Kidney capillary endothelial cell (primary cell): ENCODE measurements at regions not wholly inside any gene's neighbourhood (a gene's known extent, or its start where the extent isn't known, plus 50 kb on each side); places are given as distances from the start of the nearest gene placed in this dataset.
"Not testable (repeated sequence)": the region's sequence is repeated elsewhere in the genome, so short reads cannot be mapped to it uniquely, and the experiment has no call there.

ENCODE experiments used
- DNase-seq: peaks from one replicate; pipeline ENCODE4 v3.0.0-alpha.2; 2018; ENCODE audit warnings: low spot score

DNA sequence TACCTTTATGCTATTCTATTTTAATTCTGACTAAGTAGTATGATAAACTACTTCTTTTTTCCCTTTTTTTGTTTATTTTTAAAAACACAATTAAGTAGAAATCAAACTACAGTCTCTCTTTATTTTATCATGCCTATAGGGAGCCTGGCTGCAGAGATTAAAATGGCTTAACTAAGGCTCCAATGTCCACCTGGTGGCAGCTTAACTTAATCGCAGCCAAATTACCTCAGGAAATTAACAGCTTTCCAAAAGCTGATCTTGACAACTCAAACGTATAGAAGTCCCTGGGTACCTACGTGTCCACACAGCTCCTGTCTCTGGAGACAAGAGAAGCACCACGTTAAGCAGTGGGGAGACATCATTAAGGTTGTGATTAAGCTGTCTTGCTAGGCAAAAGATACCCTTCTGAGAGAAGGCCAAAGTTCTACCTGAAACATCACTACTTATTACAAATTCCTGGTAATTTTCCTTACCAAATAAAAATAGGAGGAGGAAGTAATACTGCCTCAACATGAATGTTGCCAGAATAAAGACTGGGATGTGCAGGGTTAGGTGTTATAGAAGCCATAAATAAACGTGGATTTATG, 63.2 kb upstream of the SNX19 start:
- no peak for DNase-seq

GRCh38 chr11:130980071-130980862, 64.0 kb upstream of the SNX19 start:
- DNase-seq, result no peak

GRCh38 chr11:130984241-130984640, 68.0 kb upstream of the SNX19 start:
- not testable (repeated sequence) for DNase-seq

- DNase-seq, result no peak
Measured at GRCh38 chr11:130992788-130993187, 76.5 kb upstream of the SNX19 start.

- no peak for DNase-seq
Measured at GRCh38 chr11:130994043-130994442, 77.8 kb upstream of the SNX19 start.

GRCh38 chr11:130995266-130995665, 79.0 kb upstream of the SNX19 start:
- DNase-seq, result no peak

DNA sequence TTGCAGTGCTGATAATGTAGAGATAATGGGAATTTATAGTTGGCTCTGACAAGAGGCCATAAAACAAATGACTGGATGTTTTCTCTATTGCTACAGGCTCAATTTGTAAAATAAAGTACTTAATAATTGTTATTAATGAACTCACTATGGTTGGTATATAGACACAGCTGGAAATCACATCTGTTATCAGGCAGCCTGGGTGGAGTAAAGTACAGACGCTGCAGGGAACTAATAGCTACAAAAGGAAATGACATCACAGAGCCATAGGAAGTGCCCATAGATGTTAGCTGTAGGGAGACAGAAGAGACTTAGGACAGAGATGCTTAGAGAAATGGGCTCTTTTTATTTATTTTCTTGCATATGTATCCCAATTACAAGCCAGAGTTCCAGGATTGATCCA, 81.0 kb upstream of the SNX19 start:
- peak; percentile 13 for DNase-seq

DNA sequence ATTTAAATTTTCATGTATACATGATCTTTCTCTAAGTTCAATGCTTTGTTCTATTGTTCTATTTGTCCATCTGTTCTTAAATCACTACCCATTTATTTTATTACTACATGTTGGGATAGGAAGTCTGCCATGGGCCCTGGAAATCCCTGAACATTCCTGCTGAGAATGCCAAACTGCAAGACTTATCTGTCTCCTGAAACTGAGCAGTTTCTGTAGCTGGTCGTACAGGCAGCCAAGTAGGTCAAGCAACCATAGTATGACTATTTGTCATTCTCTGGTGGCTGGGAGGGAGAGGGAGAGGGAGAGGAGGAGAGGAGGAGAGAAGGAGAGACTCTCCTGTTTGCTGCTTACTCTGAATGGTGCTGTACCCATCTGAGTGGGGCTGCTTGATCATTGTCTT, 82.8 kb upstream of the SNX19 start:
- DNase-seq, result no peak

DNA sequence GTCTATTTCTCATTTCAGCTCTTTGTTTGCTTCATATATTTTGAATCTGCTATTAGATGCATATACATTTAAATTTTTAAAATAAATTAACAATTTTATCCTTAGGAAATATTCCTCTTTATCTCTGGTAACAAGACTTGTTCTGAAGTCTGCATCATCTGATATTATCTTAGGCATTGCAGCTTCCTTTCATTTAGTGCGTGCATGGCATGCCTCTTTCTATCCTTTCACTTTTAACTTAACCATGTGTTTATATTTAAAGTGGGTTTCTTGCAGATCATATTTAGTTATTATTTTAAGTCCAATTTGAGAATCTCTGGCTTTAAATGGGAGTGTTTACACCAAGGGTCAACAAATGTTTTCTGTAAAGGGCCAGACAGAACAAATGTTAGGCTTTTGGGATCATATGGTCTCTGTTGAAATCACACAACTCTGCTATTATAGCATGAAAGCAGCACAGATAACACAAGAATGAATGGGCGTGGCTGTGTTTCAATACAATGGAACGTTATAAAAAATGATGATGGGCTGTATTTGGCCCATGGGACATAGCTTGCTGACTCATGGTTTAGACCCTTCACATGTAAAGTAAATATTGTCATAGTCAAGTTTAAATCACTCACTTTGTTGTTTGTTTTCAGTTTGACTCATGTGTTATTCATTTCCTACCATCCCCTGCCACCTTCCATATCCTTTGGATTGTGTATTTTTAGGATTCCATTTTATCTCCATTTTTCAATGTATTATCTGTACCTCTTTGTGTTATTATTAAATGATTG, 83.9 kb upstream of the SNX19 start:
- peak; percentile 94 for DNase-seq

GRCh38 chr11:131002145-131002544, 85.9 kb upstream of the SNX19 start:
- no peak for DNase-seq

GRCh38 chr11:131005829-131006228, 89.5 kb upstream of the SNX19 start:
- DNase-seq, result no peak

- no peak for DNase-seq
Measured at GRCh38 chr11:131025020-131025419, 108.7 kb upstream of the SNX19 start.

- DNase-seq, result no peak
Measured at GRCh38 chr11:131025421-131026125, 109.3 kb upstream of the SNX19 start.

GRCh38 chr11:131027491-131027890, 111.2 kb upstream of the SNX19 start:
- no peak for DNase-seq

- peak; percentile 38 for DNase-seq
Measured at GRCh38 chr11:131033151-131033651, 116.9 kb upstream of the SNX19 start.

DNA sequence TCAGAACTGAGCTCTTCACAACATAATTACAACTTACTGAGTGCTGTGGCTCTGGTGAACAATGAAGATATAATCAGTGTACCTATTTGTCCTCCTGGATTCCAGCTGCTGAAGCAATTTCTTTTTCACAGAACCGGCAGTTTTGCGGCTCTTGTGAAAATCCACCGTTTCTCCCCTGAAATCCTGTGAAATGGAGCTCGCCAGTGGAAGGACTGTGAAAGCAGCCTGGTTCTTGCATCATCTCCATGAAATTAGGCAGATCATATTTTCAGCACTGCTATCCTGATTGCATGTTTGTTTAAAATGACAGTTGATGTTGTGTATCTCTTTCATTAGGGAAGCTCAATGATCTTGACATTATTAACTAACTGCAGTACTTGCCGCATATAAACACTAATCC, 120.2 kb upstream of the SNX19 start:
- DNase-seq, result no peak

- no peak for DNase-seq
Measured at GRCh38 chr11:131037873-131038272, 121.6 kb upstream of the SNX19 start.

- DNase-seq, result no peak
Measured at GRCh38 chr11:131038597-131038996, 122.3 kb upstream of the SNX19 start.

- DNase-seq, result no peak
Measured at GRCh38 chr11:131041331-131042040, 125.2 kb upstream of the SNX19 start.

- DNase-seq, result no peak
Measured at GRCh38 chr11:131042041-131042390, 125.7 kb upstream of the SNX19 start.

- DNase-seq, result no peak
Measured at GRCh38 chr11:131043251-131043650, 127.0 kb upstream of the SNX19 start.

DNA sequence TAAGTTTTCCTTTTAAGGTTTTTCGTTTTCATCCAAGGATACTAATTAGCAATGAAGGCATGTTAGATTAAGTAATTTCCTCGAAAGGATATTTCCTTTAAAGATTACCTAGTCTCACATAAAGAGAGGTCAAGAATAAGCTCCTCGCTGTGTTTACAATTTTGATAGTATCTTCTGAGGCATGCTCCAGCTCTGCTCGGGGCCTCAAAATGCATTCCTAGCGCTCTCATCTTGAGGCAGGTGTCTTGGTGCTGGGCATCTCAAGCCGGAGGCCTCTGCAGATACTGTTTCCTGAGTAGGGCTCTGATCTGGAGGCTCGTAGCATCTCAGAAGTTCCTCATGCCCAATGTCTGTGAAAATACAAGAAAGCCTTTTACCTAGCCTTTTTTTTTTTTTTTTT, 128.6 kb upstream of the SNX19 start:
- no peak for DNase-seq
